ENCODE measurements at regions not wholly inside any gene's neighbourhood (a gene's known extent, or its start where the extent isn't known, plus 50 kb on each side); places are given as distances from the start of the nearest gene placed in this dataset.

DNA sequence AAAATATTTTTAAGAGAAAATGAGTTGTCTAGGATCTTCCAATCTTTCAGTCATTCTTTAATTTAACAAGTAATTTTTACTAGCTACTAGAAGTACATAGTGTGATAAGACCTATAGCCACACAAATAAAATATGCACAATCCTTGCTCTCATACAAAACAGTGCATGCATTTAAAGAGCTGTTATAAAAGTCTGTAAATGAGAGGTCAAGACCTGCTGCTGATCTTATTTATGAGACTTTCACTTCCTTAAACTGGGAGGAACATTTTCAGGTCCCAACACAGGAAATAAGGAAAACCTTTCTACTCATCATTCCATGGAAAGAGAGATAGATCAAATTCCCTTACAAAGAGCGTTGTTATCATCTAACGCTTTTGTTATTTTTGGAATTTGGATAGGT is 54.2 kb upstream of the PAM start:
- H3K27ac ChIP-seq (ENCODE audit: low read depth, low read length): no peak overlapping the region
- FAIRE-seq (no peak), DNase-seq (ENCODE audit: low read depth) (no peak)
- no peaks in the 10 kb centered on the region for H3K27me3 ChIP-seq (ENCODE audit: insufficient read depth, low read length)
- no peaks in the 10 kb centered on the region for H3K79me2 ChIP-seq (ENCODE audit: insufficient read depth, low read length)
- no peaks in the 10 kb centered on the region for H3K36me3 ChIP-seq (ENCODE audit: insufficient read depth, low read length)
- H3K9me3 ChIP-seq (ENCODE audit: insufficient read depth, low read depth, low read length): no peaks in the 10 kb centered on the region
- Mint-ChIP-seq H3K9me3 (ENCODE audit: unreplicated experiment) (no peaks in the 10 kb centered on the region), H3K27me3 (ENCODE audit: low read depth, unreplicated experiment) (no peaks in the 10 kb centered on the region), H3K36me3 (ENCODE audit: low read depth, unreplicated experiment) (no peaks in the 10 kb centered on the region), H3K4me3 (ENCODE audit: unreplicated experiment) (no peak overlapping the region), H3K27ac (ENCODE audit: unreplicated experiment) (no peak overlapping the region), H3K4me1 (ENCODE audit: low read depth, unreplicated experiment) (no peaks in the 10 kb centered on the region)
- H2AFZ ChIP-seq (ENCODE audit: low read depth, low read length): no peak overlapping the region
- no peak overlapping the region for H3K4me3 ChIP-seq (ENCODE audit: insufficient read depth, low read depth, low read length)
- H3K9ac ChIP-seq (ENCODE audit: low read length): no peak overlapping the region
- H4K20me1 ChIP-seq (ENCODE audit: insufficient read depth, low read length): no peaks in the 10 kb centered on the region
- TF ChIP-seq CTCF (IDR thresholded peaks at IDR 0.05; ENCODE audit: insufficient read depth, low read depth, low read length) (no peak), EZH2 (IDR thresholded peaks at IDR 0.05; ENCODE audit: insufficient read depth, low read length) (no peak)
- no peak overlapping the region for H3K4me2 ChIP-seq (ENCODE audit: low read length)
- no peaks in the 10 kb centered on the region for H3K4me1 ChIP-seq (ENCODE audit: insufficient read depth, low read length)

GRCh38 chr5:102701748-102702147 is 53.4 kb upstream of the PAM start:
- H3K4me3 ChIP-seq (ENCODE audit: insufficient read depth, low read depth, low read length): no peak overlapping the region
- no peak overlapping the region for H3K27ac Mint-ChIP-seq (ENCODE audit: unreplicated experiment)
- no peaks in the 10 kb centered on the region for H3K9me3 Mint-ChIP-seq (ENCODE audit: unreplicated experiment)
- DNase-seq (ENCODE audit: low read depth): no peak
- no peak overlapping the region for H3K4me2 ChIP-seq (ENCODE audit: low read length)
- no peak overlapping the region for H2AFZ ChIP-seq (ENCODE audit: low read depth, low read length)
- H3K79me2 ChIP-seq (ENCODE audit: insufficient read depth, low read length): no peaks in the 10 kb centered on the region
- no peaks in the 10 kb centered on the region for H3K27me3 ChIP-seq (ENCODE audit: insufficient read depth, low read length)
- no peaks in the 10 kb centered on the region for H4K20me1 ChIP-seq (ENCODE audit: insufficient read depth, low read length)
- H3K9me3 ChIP-seq (ENCODE audit: insufficient read depth, low read depth, low read length): no peaks in the 10 kb centered on the region
- FAIRE-seq: no peak
- H3K4me3 Mint-ChIP-seq (ENCODE audit: unreplicated experiment): no peak overlapping the region
- H3K4me1 Mint-ChIP-seq (ENCODE audit: low read depth, unreplicated experiment): no peaks in the 10 kb centered on the region
- TF ChIP-seq EZH2 (IDR thresholded peaks at IDR 0.05; ENCODE audit: insufficient read depth, low read length): no peak
- no peak for TF ChIP-seq CTCF (IDR thresholded peaks at IDR 0.05; ENCODE audit: insufficient read depth, low read depth, low read length)
- H3K36me3 ChIP-seq (ENCODE audit: insufficient read depth, low read length): no peaks in the 10 kb centered on the region
- H3K27me3 Mint-ChIP-seq (ENCODE audit: low read depth, unreplicated experiment): no peaks in the 10 kb centered on the region
- no peak overlapping the region for H3K9ac ChIP-seq (ENCODE audit: low read length)
- no peaks in the 10 kb centered on the region for H3K36me3 Mint-ChIP-seq (ENCODE audit: low read depth, unreplicated experiment)
- no peaks in the 10 kb centered on the region for H3K4me1 ChIP-seq (ENCODE audit: insufficient read depth, low read length)
- no peak overlapping the region for H3K27ac ChIP-seq (ENCODE audit: low read depth, low read length)
